ENCODE measurements at regions not wholly inside any gene's neighbourhood (a gene's known extent, or its start where the extent isn't known, plus 50 kb on each side); places are given as distances from the start of the nearest gene placed in this dataset.

DNA sequence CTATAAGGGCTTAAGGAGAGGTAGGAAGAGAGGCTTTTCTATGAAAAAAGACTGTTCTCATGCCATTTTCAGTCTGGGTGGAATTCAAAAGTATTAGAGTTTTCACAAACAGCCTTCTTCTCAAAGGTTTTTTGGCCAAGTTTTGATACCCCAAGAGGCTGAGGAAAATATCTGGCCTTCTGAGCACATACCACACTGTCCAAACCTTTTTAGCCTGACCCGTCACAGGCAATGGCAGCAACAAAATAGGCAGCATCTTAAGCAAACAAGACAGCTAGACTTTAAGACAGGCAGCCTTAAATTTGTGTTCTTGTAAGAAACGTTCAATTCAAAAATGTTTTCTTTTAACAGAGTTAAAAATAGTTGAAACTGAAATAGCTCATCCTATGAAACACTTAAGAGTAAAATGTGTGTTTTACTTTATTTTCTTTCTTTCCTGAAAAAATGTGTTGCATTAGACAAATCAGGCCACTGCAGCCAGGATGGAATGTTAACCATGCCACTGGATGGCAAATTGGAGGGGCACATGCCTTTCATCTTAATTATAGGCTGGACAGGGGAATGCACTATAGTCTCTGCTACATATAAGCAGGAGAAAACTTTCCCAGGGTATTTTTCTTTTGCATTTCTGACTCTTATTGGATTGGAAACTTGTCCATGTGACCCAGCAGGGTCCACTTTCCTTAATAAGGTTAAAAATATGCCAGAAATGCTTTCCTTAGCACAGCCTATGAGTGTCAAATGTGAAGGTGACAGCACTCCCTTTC lies 315.0 kb downstream of the TGFB2 start:
- no peak for DNase-seq (ENCODE audit: low spot score)
- Histone ChIP-seq H3K9me3 (replicated peaks in 1 of 2; ENCODE audit: control insufficient read depth in 2 of 2, insufficient read depth in 1 of 2, low read depth in 1 of 2, low read length in 2 of 2) (no peaks in the 10 kb centered on the region), H3K4me3 (ENCODE audit: low read length in 2 of 2) (no peak overlapping the region), H3K18ac (ENCODE audit: low read length) (no peak overlapping the region), H3K4me2 (ENCODE audit: insufficient read depth, low read length, poor library complexity, severe bottlenecking) (no peak overlapping the region), H2AFZ (ENCODE audit: low read length) (no peak overlapping the region), H3K23ac (ENCODE audit: low read depth, low read length, poor library complexity) (no peak overlapping the region), H4K91ac (ENCODE audit: low read depth, low read length, poor library complexity) (no peak overlapping the region), H2BK120ac (ENCODE audit: low read depth, low read length) (no peak overlapping the region), H2BK5ac (ENCODE audit: low read length) (no peak overlapping the region), H3K36me3 (replicated peaks in 1 of 2; ENCODE audit: control insufficient read depth in 2 of 2, insufficient read depth in 2 of 2, low read length in 2 of 2) (no peaks in the 10 kb centered on the region), H3K4me1 (ENCODE audit: control insufficient read depth in 2 of 2, insufficient read depth in 1 of 2, low read depth in 1 of 2, low read length in 2 of 2) (peaks cover 2 to 8% of the 10 kb centered on the region in 2 donors), H3K27me3 (ENCODE audit: control insufficient read depth in 3 of 3, insufficient read depth in 3 of 3, low read depth in 1 of 3, low read length in 3 of 3) (no peaks in the 10 kb centered on the region), H2BK12ac (ENCODE audit: low read length) (no peak overlapping the region), H2AK5ac (ENCODE audit: low read depth, low read length) (no peak overlapping the region), H3K79me1 (ENCODE audit: low read depth, low read length) (no peaks in the 10 kb centered on the region), H3K9ac (ENCODE audit: low read depth, low read length, poor library complexity) (no peak overlapping the region), H3K27ac (replicated peaks; ENCODE audit: low read length) (no peak overlapping the region), H3K14ac (ENCODE audit: low read length) (no peak overlapping the region), H3K4ac (ENCODE audit: low read length) (no peak overlapping the region), H4K8ac (ENCODE audit: low read depth, low read length) (no peak overlapping the region), H2BK15ac (ENCODE audit: low read length) (no peak overlapping the region)
- no CpG with 5 or more reads among the region's 2 CpGs for WGBS, 2 donors (ENCODE audit: extremely low coverage in 2 of 2, insufficient read length in 2 of 2, insufficient replicate concordance in 1 of 2)

DNA sequence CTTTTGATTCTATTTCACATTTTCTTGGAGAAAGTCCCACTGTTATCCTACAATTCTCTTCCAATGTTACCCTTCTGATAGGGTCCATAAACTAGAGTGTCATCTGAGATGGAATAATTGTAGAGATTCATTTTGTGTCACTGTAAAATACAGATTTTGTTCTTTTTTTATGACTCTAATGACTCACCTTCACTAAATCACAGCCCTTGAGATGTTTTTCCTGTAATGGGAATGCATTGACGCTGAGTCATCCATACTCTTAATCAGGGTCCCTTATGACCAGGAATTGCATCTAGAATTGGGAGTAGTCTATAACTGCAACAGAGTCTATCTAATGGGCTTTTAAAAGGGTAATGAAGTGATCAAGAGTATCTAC lies 315.5 kb downstream of the TGFB2 start:
- no peak overlapping the region for H3K4me3 ChIP-seq (ENCODE audit: low read length in 2 of 2)
- H2BK5ac ChIP-seq (ENCODE audit: low read length) = no peak overlapping the region
- no peaks in the 10 kb centered on the region for H3K9me3 ChIP-seq (replicated peaks in 1 of 2; ENCODE audit: control insufficient read depth in 2 of 2, insufficient read depth in 1 of 2, low read depth in 1 of 2, low read length in 2 of 2)
- no peaks in the 10 kb centered on the region for H3K36me3 ChIP-seq (replicated peaks in 1 of 2; ENCODE audit: control insufficient read depth in 2 of 2, insufficient read depth in 2 of 2, low read length in 2 of 2)
- no peak overlapping the region for H2BK120ac ChIP-seq (ENCODE audit: low read depth, low read length)
- H3K23ac ChIP-seq (ENCODE audit: low read depth, low read length, poor library complexity) = no peak overlapping the region
- H3K79me1 ChIP-seq (ENCODE audit: low read depth, low read length) = no peaks in the 10 kb centered on the region
- H3K27me3 ChIP-seq (ENCODE audit: control insufficient read depth in 3 of 3, insufficient read depth in 3 of 3, low read depth in 1 of 3, low read length in 3 of 3) = no peaks in the 10 kb centered on the region
- no peak overlapping the region for H3K18ac ChIP-seq (ENCODE audit: low read length)
- no peak overlapping the region for H2BK15ac ChIP-seq (ENCODE audit: low read length)
- H4K8ac ChIP-seq (ENCODE audit: low read depth, low read length) = no peak overlapping the region
- no peak overlapping the region for H2AFZ ChIP-seq (ENCODE audit: low read length)
- no peak for DNase-seq (ENCODE audit: low spot score)
- H3K4me1 ChIP-seq (ENCODE audit: control insufficient read depth in 2 of 2, insufficient read depth in 1 of 2, low read depth in 1 of 2, low read length in 2 of 2) = peaks cover 2 to 8% of the 10 kb centered on the region in 2 donors
- H3K4ac ChIP-seq (ENCODE audit: low read length) = no peak overlapping the region
- no peak overlapping the region for H3K27ac ChIP-seq (replicated peaks; ENCODE audit: low read length)
- no CpG with 5 or more reads among the region's 1 CpG for WGBS, 2 donors (ENCODE audit: extremely low coverage in 2 of 2, insufficient read length in 2 of 2, insufficient replicate concordance in 1 of 2)
- H3K9ac ChIP-seq (ENCODE audit: low read depth, low read length, poor library complexity) = no peak overlapping the region
- no peak overlapping the region for H4K91ac ChIP-seq (ENCODE audit: low read depth, low read length, poor library complexity)
- H3K14ac ChIP-seq (ENCODE audit: low read length) = no peak overlapping the region
- no peak overlapping the region for H2AK5ac ChIP-seq (ENCODE audit: low read depth, low read length)
- no peak overlapping the region for H2BK12ac ChIP-seq (ENCODE audit: low read length)
- no peak overlapping the region for H3K4me2 ChIP-seq (ENCODE audit: insufficient read depth, low read length, poor library complexity, severe bottlenecking)

DNA sequence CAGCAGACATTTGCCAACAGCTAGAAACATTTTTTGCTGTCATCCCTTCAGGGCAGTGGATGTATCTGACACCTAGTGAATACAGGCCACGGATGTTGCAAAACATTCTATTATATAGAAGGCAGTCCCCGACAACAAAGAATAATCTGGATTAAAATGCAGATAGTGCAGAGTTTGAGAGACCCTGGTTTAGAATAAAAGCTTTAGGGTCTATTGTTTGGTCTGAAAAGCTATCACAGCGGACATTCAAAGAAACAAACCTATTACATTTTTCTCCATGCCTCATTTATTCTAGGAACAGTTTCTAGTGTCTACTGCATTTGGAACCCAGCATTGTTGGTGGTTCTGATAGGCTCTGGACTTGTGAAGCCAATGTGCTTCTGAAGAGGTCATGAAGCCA lies 316.3 kb downstream of the TGFB2 start:
- H3K9me3 ChIP-seq (replicated peaks in 1 of 2; ENCODE audit: control insufficient read depth in 2 of 2, insufficient read depth in 1 of 2, low read depth in 1 of 2, low read length in 2 of 2) = peaks cover 0 to 3% of the 10 kb centered on the region in 2 donors
- no peak overlapping the region for H2BK5ac ChIP-seq (ENCODE audit: low read length)
- H2BK15ac ChIP-seq (ENCODE audit: low read length) = no peak overlapping the region
- H2BK12ac ChIP-seq (ENCODE audit: low read length) = no peak overlapping the region
- no peak overlapping the region for H4K91ac ChIP-seq (ENCODE audit: low read depth, low read length, poor library complexity)
- no peak overlapping the region for H2AFZ ChIP-seq (ENCODE audit: low read length)
- no peaks in the 10 kb centered on the region for H3K27me3 ChIP-seq (ENCODE audit: control insufficient read depth in 3 of 3, insufficient read depth in 3 of 3, low read depth in 1 of 3, low read length in 3 of 3)
- peaks cover 2 to 8% of the 10 kb centered on the region in 2 donors for H3K4me1 ChIP-seq (ENCODE audit: control insufficient read depth in 2 of 2, insufficient read depth in 1 of 2, low read depth in 1 of 2, low read length in 2 of 2)
- no peak for DNase-seq (ENCODE audit: low spot score)
- H3K14ac ChIP-seq (ENCODE audit: low read length) = no peak overlapping the region
- no peak overlapping the region for H3K27ac ChIP-seq (replicated peaks; ENCODE audit: low read length)
- no CpG with 5 or more reads among the region's 3 CpGs for WGBS, 2 donors (ENCODE audit: extremely low coverage in 2 of 2, insufficient read length in 2 of 2, insufficient replicate concordance in 1 of 2)
- no peak overlapping the region for H3K18ac ChIP-seq (ENCODE audit: low read length)
- no peak overlapping the region for H3K9ac ChIP-seq (ENCODE audit: low read depth, low read length, poor library complexity)
- no peak overlapping the region for H3K4me2 ChIP-seq (ENCODE audit: insufficient read depth, low read length, poor library complexity, severe bottlenecking)
- no peak overlapping the region for H3K23ac ChIP-seq (ENCODE audit: low read depth, low read length, poor library complexity)
- H2BK120ac ChIP-seq (ENCODE audit: low read depth, low read length) = no peak overlapping the region
- H3K36me3 ChIP-seq (replicated peaks in 1 of 2; ENCODE audit: control insufficient read depth in 2 of 2, insufficient read depth in 2 of 2, low read length in 2 of 2) = no peaks in the 10 kb centered on the region
- no peaks in the 10 kb centered on the region for H3K79me1 ChIP-seq (ENCODE audit: low read depth, low read length)
- no peak overlapping the region for H3K4ac ChIP-seq (ENCODE audit: low read length)
- H3K4me3 ChIP-seq (ENCODE audit: low read length in 2 of 2) = no peak overlapping the region
- no peak overlapping the region for H4K8ac ChIP-seq (ENCODE audit: low read depth, low read length)
- no peak overlapping the region for H2AK5ac ChIP-seq (ENCODE audit: low read depth, low read length)

DNA sequence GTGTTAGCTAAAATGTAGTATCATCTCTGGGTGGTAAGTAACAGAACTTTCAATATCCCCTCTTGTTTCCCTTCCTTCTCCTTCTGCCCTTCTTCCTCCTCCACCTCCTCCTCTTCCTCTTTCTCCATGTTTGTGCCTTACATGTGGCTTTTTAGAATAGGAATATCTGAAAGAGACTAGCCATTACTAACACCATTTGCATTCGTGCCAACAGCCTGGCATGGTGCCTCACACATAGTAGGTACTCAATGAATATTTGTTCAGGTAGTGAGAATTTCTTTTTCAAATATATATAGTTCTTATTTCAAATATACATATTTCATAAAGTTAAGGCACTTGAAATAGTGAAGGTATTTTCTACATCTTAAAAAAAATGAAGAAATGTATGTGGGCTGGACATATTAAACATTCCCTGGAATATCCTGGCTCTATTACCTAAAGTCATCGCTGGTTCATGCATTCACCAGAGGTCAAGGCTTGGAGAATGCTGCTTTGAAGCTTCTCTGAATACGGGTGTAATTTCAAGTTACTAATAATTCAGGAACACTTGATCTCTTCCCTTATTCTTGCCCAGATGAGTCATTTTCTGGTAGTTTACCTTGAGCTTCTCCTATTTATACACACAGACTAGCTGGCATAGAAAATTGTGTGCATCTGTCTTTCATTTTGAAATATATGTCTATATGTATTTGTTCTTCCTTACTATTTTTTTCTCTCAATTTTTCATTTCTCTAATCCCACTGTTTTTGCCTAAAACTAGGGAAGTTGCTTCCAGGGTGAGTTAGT lies 319.4 kb downstream of the TGFB2 start:
- Histone ChIP-seq H3K9ac (ENCODE audit: low read depth, low read length, poor library complexity) (no peak overlapping the region), H3K27ac (replicated peaks; ENCODE audit: low read length) (no peak overlapping the region), H2AK5ac (ENCODE audit: low read depth, low read length) (no peak overlapping the region), H3K14ac (ENCODE audit: low read length) (no peak overlapping the region), H2BK5ac (ENCODE audit: low read length) (no peak overlapping the region), H4K8ac (ENCODE audit: low read depth, low read length) (no peak overlapping the region), H3K27me3 (ENCODE audit: control insufficient read depth in 3 of 3, insufficient read depth in 3 of 3, low read depth in 1 of 3, low read length in 3 of 3) (no peaks in the 10 kb centered on the region), H3K23ac (ENCODE audit: low read depth, low read length, poor library complexity) (no peak overlapping the region), H3K18ac (ENCODE audit: low read length) (no peak overlapping the region), H3K4me1 (ENCODE audit: control insufficient read depth in 2 of 2, insufficient read depth in 1 of 2, low read depth in 1 of 2, low read length in 2 of 2) (peaks cover 2 to 8% of the 10 kb centered on the region in 2 donors), H2BK120ac (ENCODE audit: low read depth, low read length) (no peak overlapping the region), H3K36me3 (replicated peaks in 1 of 2; ENCODE audit: control insufficient read depth in 2 of 2, insufficient read depth in 2 of 2, low read length in 2 of 2) (no peaks in the 10 kb centered on the region), H3K4ac (ENCODE audit: low read length) (no peak overlapping the region), H3K9me3 (replicated peaks in 1 of 2; ENCODE audit: control insufficient read depth in 2 of 2, insufficient read depth in 1 of 2, low read depth in 1 of 2, low read length in 2 of 2) (peaks cover 0 to 3% of the 10 kb centered on the region in 2 donors), H2BK12ac (ENCODE audit: low read length) (no peak overlapping the region), H3K4me3 (ENCODE audit: low read length in 2 of 2) (no peak overlapping the region), H2BK15ac (ENCODE audit: low read length) (no peak overlapping the region), H4K91ac (ENCODE audit: low read depth, low read length, poor library complexity) (no peak overlapping the region), H2AFZ (ENCODE audit: low read length) (no peak overlapping the region), H3K79me1 (ENCODE audit: low read depth, low read length) (no peaks in the 10 kb centered on the region), H3K4me2 (ENCODE audit: insufficient read depth, low read length, poor library complexity, severe bottlenecking) (no peak overlapping the region)
- DNase-seq (ENCODE audit: low spot score) = no peak
- no CpG with 5 or more reads among the region's 3 CpGs for WGBS, 2 donors (ENCODE audit: extremely low coverage in 2 of 2, insufficient read length in 2 of 2, insufficient replicate concordance in 1 of 2)
